HG02678 (cell line): ENCODE measurements at regions not wholly inside any gene's neighbourhood (a gene's known extent, or its start where the extent isn't known, plus 50 kb on each side); places are given as distances from the start of the nearest gene placed in this dataset.

Experiments
- ATAC-seq: cut with Tn5 transposase; IDR thresholded peaks from one replicate; pipeline ENCODE4 v1.9.1; 2021; ENCODE audit warnings: mild to moderate bottlenecking, moderate library complexity; ENCODE audit not compliant: unreplicated experiment

- no peak for ATAC-seq
These were observed 513.2 kb upstream of the GOLIM4 start for GRCh38 chr3:168608926-168609325.

GRCh38 chr3:168604767-168605166 is 509.0 kb upstream of the GOLIM4 start:
- ATAC-seq = no peak

GRCh38 chr3:168598250-168598649 is 502.5 kb upstream of the GOLIM4 start:
- ATAC-seq = no peak

GRCh38 chr3:168596175-168596823 is 500.6 kb upstream of the GOLIM4 start:
- ATAC-seq = no peak

GRCh38 chr3:168591587-168591986 is 495.9 kb upstream of the GOLIM4 start:
- no peak for ATAC-seq

GRCh38 chr3:168589376-168589775 is 493.7 kb upstream of the GOLIM4 start:
- no peak for ATAC-seq

- no peak for ATAC-seq
These were observed 489.8 kb upstream of the GOLIM4 start for GRCh38 chr3:168585544-168585943.

GRCh38 chr3:168583977-168584376 is 488.3 kb upstream of the GOLIM4 start:
- no peak for ATAC-seq

GRCh38 chr3:168582503-168582902 is 486.8 kb upstream of the GOLIM4 start:
- no peak for ATAC-seq

- ATAC-seq = no peak
These were observed 486.1 kb upstream of the GOLIM4 start for GRCh38 chr3:168581771-168582225.

GRCh38 chr3:168579010-168579409 is 483.3 kb upstream of the GOLIM4 start:
- no peak for ATAC-seq

- no peak for ATAC-seq
These were observed 480.0 kb upstream of the GOLIM4 start for GRCh38 chr3:168575750-168576149.

- ATAC-seq = no peak
These were observed 478.9 kb upstream of the GOLIM4 start for GRCh38 chr3:168574455-168575158.

- no peak for ATAC-seq
These were observed 474.9 kb upstream of the GOLIM4 start for GRCh38 chr3:168570404-168571155.

GRCh38 chr3:168558728-168559411 is 463.1 kb upstream of the GOLIM4 start:
- no peak for ATAC-seq

GRCh38 chr3:168552251-168552650 is 456.5 kb upstream of the GOLIM4 start:
- no peak for ATAC-seq

- no peak for ATAC-seq
These were observed 453.0 kb upstream of the GOLIM4 start for GRCh38 chr3:168548719-168549118.

- no peak for ATAC-seq
These were observed 451.0 kb upstream of the GOLIM4 start for GRCh38 chr3:168546707-168547106.

GRCh38 chr3:168545591-168545990 is 449.9 kb upstream of the GOLIM4 start:
- no peak for ATAC-seq

GRCh38 chr3:168544097-168544957 is 448.6 kb upstream of the GOLIM4 start:
- no peak for ATAC-seq
